GM12892 (cell line): ENCODE measurements at regions not wholly inside any gene's neighbourhood (a gene's known extent, or its start where the extent isn't known, plus 50 kb on each side); places are given as distances from the start of the nearest gene placed in this dataset.

Experiments
- POLR2A ChIP-seq: IDR thresholded peaks from 2 replicates; pipeline ENCODE4 v1.6.1; 2011; ENCODE audit warnings: low read depth, low read length, control low read depth
- TAF1 ChIP-seq: IDR thresholded peaks from 2 replicates; pipeline ENCODE4 v1.6.1; 2011; ENCODE audit warnings: low read depth, mild to moderate bottlenecking, control low read depth, low read length, borderline replicate concordance

DNA sequence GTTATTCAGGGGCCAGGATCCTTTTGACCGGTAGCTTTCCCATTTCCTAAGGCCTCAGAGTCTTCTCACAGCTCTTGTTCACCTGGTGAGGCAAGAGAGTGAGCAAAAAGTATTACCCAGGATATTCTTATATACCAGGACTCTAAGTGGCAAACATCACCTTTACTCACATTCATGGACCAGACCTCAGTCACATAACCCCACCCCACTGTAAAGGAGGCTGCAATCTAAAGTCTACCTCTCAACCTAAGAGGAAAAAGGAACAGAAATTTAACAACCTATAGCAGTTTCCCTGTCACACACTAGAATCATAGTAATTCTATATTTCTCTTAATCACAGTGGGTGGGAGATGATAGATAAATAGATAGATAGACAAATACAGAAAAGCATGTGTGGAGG lies 176.0 kb upstream of the PTPRZ1 start:
- TF ChIP-seq POLR2A (no peak), TAF1 (no peak)
